AG20443 (cell line): ENCODE measurements at regions not wholly inside any gene's neighbourhood (a gene's known extent, or its start where the extent isn't known, plus 50 kb on each side); places are given as distances from the start of the nearest gene placed in this dataset.

Experiments
- DNase-seq: peaks from one replicate; pipeline ENCODE4 v3.0.0; 2012; ENCODE audit warnings: low spot score, mixed read lengths

DNA sequence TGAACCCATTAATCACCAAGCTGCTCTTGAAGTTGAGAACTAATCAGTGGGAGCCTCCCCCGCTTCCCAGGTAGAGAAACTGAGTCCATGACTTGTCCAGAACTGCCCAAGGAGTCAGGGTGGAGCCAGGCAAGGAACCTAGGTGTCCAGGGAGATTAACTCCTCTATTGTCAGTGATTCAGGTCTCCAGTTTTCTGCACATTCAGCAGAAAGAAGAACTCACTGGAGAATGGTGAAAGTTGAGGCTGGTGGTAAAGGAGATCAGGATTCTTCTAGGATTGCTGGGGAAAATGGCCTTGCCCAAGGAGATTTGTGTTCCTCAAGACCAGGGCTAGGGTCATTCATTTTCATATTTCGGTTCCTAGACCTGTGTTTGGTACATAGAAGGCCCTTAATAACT lies 87.2 kb upstream of the CISTR start:
- DNase-seq: no peak

GRCh38 chr12:53840316-53840715 lies 88.5 kb upstream of the CISTR start:
- no peak for DNase-seq

DNA sequence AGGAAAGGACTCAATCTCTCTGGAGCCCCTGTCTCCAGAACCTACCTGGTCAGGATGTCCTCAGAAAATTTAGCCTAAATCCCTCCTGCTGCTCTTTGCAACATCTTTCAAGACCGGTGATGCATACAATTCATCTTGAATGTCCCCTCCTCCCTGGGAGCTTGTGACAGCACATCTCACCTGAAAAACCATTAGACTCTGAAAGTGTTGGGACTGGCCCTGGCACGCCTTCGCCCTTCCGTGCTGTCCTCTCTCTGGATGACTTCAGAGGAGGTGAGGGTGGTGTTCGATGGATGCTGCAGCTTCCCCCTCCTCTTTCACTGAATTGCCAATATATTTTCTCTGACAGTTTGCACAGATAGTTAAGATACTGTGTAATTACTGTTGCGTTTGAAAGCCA lies 90.9 kb upstream of the CISTR start:
- no peak for DNase-seq

DNA sequence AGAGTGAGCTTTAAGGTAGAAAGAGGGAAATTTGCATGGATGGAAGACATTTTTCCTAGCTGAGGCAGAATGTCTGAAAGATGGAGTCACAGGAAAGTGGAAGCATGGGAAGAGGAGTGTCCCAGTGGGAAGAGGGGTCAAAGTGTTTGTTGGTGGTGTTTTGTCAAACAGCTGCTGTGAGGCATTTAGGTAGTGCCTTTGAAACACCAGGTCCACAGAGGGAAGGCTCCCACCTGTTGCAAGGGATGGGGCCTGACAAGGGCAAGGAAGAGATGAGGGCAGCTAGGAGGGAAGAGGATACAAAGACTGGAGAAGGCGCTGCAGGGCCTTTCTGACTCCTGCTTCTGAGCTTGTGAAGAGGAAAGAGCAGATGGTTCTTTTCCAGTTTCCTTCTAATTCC lies 91.8 kb upstream of the CISTR start:
- no peak for DNase-seq

DNA sequence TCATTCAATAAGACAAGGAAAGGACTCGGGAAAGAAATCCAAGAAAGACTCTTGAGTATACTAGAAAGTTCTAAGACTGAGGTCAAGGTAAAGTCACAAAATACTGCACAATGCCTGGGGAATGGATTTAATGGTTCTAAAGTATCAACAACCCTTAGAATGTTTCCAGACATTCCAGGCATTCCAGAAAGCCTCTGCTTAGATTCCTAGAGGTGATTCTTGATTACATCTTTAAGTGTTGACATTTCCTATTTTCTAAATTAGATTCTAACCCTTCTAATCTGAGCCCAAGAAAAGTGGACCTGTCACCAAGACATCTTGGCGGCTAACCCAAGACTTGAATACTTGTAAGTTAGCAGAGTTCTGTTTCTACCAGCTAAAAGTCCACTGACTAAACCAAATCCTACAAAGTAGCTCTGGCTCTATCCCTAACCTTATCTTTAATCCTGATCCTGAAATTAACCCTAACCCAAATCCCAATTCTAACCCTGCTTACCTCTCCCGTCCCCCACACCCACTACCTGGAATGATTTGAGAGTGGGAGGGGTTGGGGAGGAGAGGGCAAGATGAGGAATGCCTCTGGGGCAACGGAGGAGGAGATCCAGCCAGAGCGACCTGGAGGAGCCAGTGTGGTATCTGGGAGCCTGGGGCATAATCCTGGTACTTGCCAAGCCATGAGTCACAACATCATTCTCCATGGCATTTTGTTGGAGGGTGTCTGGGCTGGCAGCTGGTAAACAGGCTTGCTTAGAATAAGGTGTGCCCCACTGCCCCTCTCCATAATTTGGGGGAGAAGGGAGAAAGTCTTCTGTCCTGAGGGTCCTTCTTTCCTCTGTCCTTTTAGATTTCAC lies 93.4 kb upstream of the HOXC13 start:
- DNase-seq: peak; percentile 73

- no peak for DNase-seq
These were observed 92.7 kb upstream of the HOXC13 start for GRCh38 chr12:53845932-53846331.

GRCh38 chr12:53849113-53849512 lies 89.5 kb upstream of the HOXC13 start:
- no peak for DNase-seq

DNA sequence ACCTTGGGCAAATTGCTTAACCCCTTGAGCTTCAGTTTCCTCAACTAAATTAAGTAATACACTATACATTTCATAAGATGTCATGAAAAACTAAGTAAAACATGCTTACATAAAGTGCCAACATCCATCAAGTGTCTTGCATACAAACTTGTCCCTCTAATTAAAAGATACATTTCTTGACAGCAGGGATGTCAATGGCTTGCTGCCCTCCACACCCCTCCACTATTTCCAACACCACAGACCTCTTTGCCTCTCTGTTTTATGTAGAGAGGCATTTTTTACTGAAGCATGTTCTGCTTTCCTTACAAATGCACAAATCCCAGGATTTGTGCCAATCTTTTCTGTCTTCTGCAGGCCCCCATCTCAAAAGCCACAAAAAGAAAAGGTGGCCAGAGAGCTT lies 89.0 kb upstream of the HOXC13 start:
- DNase-seq: no peak

DNA sequence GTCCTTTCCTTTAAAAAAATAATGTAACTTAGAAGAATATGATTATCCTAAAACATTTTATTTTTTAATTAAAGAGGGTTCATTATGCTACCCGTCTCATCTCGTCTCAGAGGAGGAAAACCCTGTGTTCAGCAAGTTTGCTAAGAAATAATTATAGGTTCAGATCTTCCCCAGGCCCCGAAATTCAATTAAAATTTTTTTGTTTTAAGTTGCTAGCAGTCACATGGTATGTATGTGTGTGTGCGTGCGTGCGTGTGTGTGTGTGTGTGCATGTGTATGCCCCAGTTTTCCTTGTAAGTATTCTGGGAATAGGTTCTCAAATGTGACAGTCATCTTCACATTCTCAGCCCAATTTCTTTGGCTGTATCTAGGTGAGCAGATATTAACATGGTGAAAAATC lies 86.6 kb upstream of the HOXC13 start:
- DNase-seq: no peak

GRCh38 chr12:53852992-53853391 lies 85.6 kb upstream of the HOXC13 start:
- no peak for DNase-seq

- DNase-seq: no peak
These were observed 83.8 kb upstream of the HOXC13 start for GRCh38 chr12:53854701-53855316.

GRCh38 chr12:53856132-53856531 lies 82.5 kb upstream of the HOXC13 start:
- DNase-seq: no peak

DNA sequence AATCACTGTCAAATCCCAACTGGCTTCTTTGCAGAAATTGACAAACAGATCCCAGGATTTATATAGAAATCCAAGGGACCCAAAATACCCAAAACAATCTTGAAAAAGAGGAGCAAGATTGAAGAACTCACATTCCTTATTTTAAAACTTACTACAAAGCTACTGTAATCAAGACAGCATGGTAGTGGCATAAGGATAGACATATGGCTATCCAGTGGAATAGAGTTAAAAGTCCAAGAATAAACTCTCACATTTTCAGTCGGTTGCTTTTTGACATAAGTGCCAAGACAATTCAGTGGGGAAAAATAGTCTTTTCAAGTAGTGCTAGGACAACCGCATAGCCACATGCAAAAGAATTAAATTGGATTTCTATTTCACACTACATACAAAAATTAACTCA lies 81.0 kb upstream of the HOXC13 start:
- DNase-seq: no peak

- DNase-seq: no peak
These were observed 77.9 kb upstream of the HOXC13 start for GRCh38 chr12:53860426-53861345.

DNA sequence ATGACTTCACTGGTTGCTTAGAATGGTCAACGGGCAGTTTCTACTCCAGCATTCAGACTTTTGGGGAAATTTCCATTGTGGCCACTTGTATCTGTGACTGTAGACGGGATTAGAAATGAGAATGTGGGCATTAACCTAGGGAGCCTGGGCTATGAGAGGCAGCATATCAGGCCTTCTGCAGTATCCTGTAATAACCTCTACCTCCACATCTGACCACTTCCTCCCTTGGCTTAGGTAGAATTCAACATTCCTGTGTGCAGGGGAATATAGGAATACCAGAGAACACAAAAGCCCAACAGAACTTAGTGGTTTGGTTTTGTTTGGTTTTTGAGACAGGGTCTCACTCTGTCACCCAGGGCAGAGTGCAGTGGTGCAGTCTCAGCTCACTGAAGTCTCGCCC lies 76.4 kb upstream of the HOXC13 start:
- no peak for DNase-seq

DNA sequence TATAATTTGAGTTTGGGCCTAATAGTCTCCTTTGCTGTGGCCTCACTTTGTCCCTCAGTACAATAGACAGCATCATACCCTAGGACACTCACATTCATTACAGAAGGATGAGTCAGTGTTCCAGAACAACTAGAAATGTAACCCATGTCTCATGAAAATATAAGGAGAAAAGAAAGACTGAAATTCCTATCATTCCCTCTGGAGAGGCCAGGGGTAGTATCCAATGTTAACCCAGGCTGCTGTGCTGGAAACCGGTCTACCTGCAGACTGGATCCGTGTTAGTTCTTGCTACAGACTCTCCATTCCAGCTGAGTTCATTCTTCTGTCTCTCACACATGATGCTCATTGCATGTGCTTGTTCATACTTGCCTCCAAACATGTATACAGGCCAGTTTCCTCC lies 75.8 kb upstream of the HOXC13 start:
- DNase-seq: peak; percentile 44

DNA sequence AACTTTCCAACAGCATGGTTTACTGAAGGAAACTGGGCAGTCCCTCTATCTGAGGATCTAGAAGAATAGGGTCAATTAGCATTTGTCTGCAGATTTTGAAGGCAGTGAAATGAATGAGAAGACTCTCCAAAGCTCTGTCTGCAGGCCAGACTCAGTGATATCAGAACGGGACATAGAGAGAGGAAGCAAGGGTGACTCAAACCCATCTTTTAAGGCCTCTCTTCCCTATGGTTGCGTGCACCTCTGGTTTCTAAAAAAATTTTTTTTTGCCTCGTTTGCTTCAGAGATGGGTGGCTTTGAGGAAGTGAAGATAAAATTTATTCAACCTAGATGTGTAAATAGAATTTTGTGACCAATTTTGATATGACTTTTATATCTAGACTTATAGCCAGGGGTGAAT lies 71.9 kb upstream of the HOXC13 start:
- DNase-seq: no peak

GRCh38 chr12:53867216-53868012 lies 71.2 kb upstream of the HOXC13 start:
- peak; percentile 26 for DNase-seq

- DNase-seq: no peak
These were observed 70.1 kb upstream of the HOXC13 start for GRCh38 chr12:53868511-53868986.

DNA sequence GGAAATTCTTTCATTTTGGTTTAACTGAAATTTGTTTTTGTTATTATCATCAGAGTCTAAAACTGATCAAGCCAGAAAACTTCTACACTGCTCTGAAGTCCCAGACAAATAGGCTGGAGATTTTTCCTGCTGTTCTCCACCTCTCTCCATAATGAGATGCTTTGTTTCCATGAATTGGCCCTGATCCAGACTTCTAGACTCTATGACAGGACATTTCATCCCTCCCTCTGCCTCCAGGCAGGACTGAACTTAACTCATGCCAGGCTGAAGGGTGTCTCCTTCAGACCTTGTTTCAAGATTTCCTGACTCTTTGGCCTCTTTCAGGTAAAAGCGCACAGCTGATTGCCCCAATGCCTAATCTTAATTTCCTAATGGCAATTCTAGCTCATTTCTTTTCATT lies 69.1 kb upstream of the HOXC13 start:
- no peak for DNase-seq

GRCh38 chr12:53870117-53870516 lies 68.5 kb upstream of the HOXC13 start:
- DNase-seq: no peak

DNA sequence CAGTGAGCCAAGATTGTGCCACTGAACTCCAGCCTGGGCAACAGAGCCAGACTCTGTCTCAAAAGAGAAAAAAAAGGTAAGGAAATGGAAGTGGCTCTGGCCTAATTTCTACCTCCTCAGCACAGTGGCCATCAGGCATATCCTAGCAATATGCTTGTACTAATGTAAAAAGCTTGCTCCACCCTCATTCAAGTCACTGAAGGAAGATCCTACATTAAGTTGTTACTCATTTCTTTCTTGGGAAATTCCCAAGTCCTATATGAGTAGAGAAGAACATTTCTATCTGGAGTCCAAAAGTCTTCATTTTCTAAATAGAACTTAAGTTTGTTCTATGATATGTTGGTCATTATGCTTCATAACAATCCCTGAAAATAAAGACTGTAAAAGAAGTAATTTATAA lies 67.3 kb upstream of the HOXC13 start:
- DNase-seq: no peak
